Omental fat pad (tissue), 3 donors: ENCODE measurements at regions not wholly inside any gene's neighbourhood (a gene's known extent, or its start where the extent isn't known, plus 50 kb on each side); places are given as distances from the start of the nearest gene placed in this dataset.

Source experiments
- ATAC-seq: fragments of 150-250 bp; one replicate; pipeline ENCODE4 v1.9.1; 2016; ENCODE audit warnings: mild to moderate bottlenecking, moderate library complexity; ENCODE audit not compliant: low FRiP score
- DNase-seq: peaks from one replicate; pipeline ENCODE4 v3.0.0-alpha.2; 2019; ENCODE audit warnings: low spot score
- TF ChIP-seq, protein P1 (sequence below), 3 donors: fragments of 450-650 bp; IDR thresholded peaks; one replicate each; pipeline ENCODE4 v1.5.1; 2016 to 2017; ENCODE audit warnings: antibody characterized with exemption in 3 of 3, mild to moderate bottlenecking in 3 of 3, moderate library complexity in 2 of 3

DNA sequence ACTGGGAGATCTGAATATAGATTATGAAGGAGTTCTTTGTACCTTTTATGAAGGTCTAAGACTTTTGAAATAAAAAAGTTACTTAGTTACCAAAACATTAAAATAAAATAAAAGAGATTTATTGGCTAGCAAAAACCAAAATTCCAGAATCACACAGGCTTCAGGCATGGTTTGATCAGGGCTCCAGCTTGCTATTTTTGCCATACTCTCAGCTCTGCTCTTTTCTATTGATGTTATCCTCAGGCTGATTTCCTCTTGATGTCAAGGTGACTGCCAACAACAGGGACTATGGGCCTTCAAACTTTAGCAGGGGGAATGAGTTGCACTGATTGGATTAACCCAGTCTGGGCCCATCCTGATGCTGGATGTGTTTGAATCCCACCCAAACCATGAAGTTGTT lies 174.1 kb downstream of the TFCP2L1 start:
- TF ChIP-seq, protein P1, sequence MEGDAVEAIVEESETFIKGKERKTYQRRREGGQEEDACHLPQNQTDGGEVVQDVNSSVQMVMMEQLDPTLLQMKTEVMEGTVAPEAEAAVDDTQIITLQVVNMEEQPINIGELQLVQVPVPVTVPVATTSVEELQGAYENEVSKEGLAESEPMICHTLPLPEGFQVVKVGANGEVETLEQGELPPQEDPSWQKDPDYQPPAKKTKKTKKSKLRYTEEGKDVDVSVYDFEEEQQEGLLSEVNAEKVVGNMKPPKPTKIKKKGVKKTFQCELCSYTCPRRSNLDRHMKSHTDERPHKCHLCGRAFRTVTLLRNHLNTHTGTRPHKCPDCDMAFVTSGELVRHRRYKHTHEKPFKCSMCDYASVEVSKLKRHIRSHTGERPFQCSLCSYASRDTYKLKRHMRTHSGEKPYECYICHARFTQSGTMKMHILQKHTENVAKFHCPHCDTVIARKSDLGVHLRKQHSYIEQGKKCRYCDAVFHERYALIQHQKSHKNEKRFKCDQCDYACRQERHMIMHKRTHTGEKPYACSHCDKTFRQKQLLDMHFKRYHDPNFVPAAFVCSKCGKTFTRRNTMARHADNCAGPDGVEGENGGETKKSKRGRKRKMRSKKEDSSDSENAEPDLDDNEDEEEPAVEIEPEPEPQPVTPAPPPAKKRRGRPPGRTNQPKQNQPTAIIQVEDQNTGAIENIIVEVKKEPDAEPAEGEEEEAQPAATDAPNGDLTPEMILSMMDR (IDR thresholded peaks at IDR 0.05) = no peak
- no peak for ATAC-seq
- DNase-seq = no peak

DNA sequence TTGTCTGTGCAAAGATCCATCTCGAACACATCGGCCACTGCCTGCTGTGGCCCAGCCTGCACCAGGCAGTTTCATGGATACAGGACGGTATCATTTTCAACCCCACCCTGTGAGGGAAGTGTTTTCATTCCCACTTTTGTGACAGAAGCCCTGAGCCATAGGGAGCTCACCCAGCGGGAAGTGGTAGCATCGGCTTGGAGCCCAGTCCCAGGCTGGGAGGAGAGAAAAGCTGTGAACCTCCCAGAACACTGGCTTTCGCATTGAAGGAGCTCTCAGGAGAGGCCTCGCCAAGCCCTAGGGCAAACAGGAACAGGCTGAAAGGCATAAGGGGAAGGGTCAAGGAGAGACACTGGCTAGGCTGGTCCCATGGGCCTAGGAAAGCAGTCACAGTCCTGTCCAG lies 166.1 kb downstream of the TFCP2L1 start:
- TF ChIP-seq, protein P1 (IDR thresholded peaks at IDR 0.05) = no peak
- ATAC-seq (no peak), DNase-seq (no peak)

DNA sequence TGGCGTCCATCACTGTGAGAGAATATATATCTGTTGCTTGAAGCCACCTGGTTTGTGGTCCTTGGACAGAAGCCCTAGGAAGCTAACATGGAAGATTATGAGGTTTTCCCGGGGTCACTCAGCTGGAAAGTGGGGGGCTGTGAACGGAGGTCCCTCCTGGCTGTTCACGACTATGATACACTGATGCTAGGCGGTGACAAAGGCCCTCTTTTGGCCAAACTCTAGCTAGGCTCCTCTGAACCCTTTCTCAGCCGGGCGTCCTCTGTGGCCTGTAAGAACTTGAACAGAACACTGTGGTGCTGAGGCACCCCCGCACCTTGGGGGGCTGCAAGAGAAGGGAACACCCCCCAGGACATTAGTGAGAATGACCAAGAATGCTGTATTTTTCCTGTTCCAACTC lies 164.6 kb downstream of the TFCP2L1 start:
- no peak for DNase-seq

DNA sequence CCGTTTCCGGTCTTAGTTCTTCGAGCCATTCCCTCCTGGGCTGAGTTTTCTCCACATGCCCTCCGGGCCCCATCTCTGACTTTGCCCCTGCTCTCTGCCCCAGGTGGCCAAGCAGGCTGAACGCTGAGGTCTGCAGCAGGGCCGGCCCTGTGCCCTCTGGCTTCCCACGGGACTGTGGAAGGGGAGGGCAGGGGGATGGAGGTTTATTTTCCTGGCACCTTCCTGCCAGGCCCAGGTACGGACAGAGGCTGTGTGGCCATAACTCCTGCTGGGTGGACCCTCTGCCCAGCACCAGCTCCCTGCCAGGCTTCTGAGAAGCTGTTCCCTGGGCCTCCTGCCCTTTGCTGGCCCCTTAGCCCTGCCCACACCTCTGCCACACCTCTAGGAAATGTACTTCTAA lies 164.0 kb downstream of the TFCP2L1 start:
- TF ChIP-seq, protein P1 (IDR thresholded peaks at IDR 0.05) = no peak
- DNase-seq = no peak
- ATAC-seq = no peak

More for the DNA sequence above, 164.6 kb downstream of the TFCP2L1 start:
- ATAC-seq = no peak
- TF ChIP-seq, protein P1 (IDR thresholded peaks at IDR 0.05) = no peak

DNA sequence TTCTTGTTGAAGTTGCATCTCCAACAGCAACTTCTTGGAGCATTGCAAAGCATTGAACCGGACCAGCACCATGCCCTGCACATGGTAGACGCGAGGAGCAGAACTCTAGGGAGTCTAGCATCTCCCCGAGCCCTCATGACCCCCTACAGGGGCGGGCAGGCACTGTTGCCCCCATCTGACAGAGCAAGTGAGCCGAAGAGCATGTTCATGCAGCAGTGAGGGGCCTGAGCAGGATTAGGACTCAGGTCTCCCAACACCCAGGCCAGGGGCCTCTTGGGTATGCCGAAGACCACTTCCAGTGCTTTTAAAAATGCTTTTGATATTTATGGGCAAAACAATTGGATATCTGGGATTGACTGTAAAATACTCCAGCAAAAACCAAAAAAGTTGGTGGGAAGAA lies 163.3 kb downstream of the TFCP2L1 start:
- TF ChIP-seq, protein P1 (IDR thresholded peaks at IDR 0.05) = no peak
- no peak for DNase-seq
- ATAC-seq = no peak

DNA sequence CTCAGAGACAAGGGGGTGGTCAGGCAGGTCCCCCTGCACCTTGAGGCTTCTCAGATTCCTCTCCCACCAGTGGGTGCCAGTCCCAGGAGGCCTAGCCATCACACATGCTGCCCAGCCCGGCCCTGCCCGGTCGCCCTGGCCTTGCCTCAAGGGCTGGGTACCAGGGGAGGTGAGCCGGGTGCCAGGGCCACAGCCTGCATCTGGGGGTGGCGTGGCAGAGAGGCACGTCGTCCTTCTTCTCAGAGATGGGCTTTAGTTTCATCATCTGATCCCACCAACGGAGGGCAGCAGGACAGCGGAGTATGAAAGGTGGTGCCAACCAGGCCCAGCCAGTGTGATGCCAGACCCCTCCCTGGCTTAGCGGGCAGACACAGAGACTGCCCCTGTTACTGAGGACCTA lies 161.7 kb downstream of the TFCP2L1 start:
- ATAC-seq (no peak), DNase-seq (no peak)
- TF ChIP-seq, protein P1 (IDR thresholded peaks at IDR 0.05) = no peak

DNA sequence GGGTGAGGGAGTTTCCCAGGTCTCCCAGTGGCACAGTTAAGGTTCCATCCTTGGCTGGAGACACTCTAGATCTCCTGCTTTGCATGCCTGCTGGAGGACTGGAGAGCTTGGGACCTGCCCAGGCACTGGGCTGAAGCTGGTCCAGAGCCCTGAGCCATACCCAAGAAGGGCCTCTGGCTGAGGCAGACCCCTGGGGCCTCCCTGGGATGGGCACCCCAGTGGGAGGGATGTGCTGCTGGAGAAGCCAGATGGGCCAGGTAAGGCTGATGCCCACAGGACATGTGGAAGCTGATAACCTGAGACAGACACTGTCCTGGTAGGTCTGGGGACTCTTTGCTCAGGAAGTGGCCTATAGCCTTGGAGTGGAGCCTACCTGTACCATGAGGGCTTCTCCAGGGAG lies 160.7 kb downstream of the TFCP2L1 start:
- ATAC-seq (no peak), DNase-seq (no peak)
- TF ChIP-seq, protein P1 (IDR thresholded peaks at IDR 0.05) = no peak
